ENCODE measurements at regions not wholly inside any gene's neighbourhood (a gene's known extent, or its start where the extent isn't known, plus 50 kb on each side); places are given as distances from the start of the nearest gene placed in this dataset.

- TF ChIP-seq POLR2A (IDR thresholded peaks at IDR 0.05) (no peak), CTCF (IDR thresholded peaks at IDR 0.05) (no peak)
- H3K4me1 ChIP-seq, result no peaks in the 10 kb centered on the region
- H3K27me3 ChIP-seq, result no peaks in the 10 kb centered on the region
- no peaks in the 10 kb centered on the region for H3K9me3 ChIP-seq
- intact Hi-C loops (cut with DNase I), result no loop called here
- ATAC-seq (no peak), DNase-seq (no peak)
- WGBS, 4 donors, result 70 to 85% (median 79%) methylated on average over 2 of the region's 2 CpGs
- H3K36me3 ChIP-seq, result no peaks in the 10 kb centered on the region
- H3K4me3 ChIP-seq, result no peak overlapping the region
- no peak overlapping the region for H3K27ac ChIP-seq
Measured at GRCh38 chr7:84547331-84547730, 352.7 kb upstream of the SEMA3A start.

- Histone ChIP-seq H3K36me3 (no peaks in the 10 kb centered on the region), H3K9me3 (no peaks in the 10 kb centered on the region), H3K27ac (no peak overlapping the region), H3K4me3 (no peak overlapping the region), H3K27me3 (no peaks in the 10 kb centered on the region), H3K4me1 (no peaks in the 10 kb centered on the region)
- TF ChIP-seq POLR2A (IDR thresholded peaks at IDR 0.05), result no peak
- no peak for TF ChIP-seq CTCF (IDR thresholded peaks at IDR 0.05)
- intact Hi-C loops (cut with DNase I), result no loop called here
- DNase-seq, result no peak
- no peak for ATAC-seq
- WGBS, 4 donors, result 91 to 100% (median 95%) methylated on average over 12 of the region's 12 CpGs
Measured at GRCh38 chr7:84546403-84546802, 351.8 kb upstream of the SEMA3A start.

- Histone ChIP-seq H3K27ac (peak overlapping the region in 1 of 12 donors; percentile 35), H3K4me1 (no peaks in the 10 kb centered on the region), H3K9me3 (no peaks in the 10 kb centered on the region), H3K4me3 (no peak overlapping the region), H3K36me3 (no peaks in the 10 kb centered on the region), H3K27me3 (no peaks in the 10 kb centered on the region)
- TF ChIP-seq POLR2A (IDR thresholded peaks at IDR 0.05), result no peak
- TF ChIP-seq CTCF (IDR thresholded peaks at IDR 0.05), result no peak
- 77 to 86% (median 82%) methylated on average over 5 of the region's 5 CpGs for WGBS, 4 donors
- intact Hi-C loops (cut with DNase I), result no loop called here
- ATAC-seq, result no peak
- DNase-seq, result no peak
Measured at GRCh38 chr7:84538268-84538667, 343.7 kb upstream of the SEMA3A start.

- Histone ChIP-seq H3K4me1 (no peaks in the 10 kb centered on the region), H3K27ac (peak overlapping the region in 1 of 12 donors; percentile 1), H3K36me3 (no peaks in the 10 kb centered on the region), H3K27me3 (no peaks in the 10 kb centered on the region), H3K4me3 (no peak overlapping the region), H3K9me3 (no peaks in the 10 kb centered on the region)
- 85 to 92% (median 89%) methylated on average over 3 of the region's 3 CpGs for WGBS, 4 donors
- no peak for ATAC-seq
- DNase-seq, result no peak
- intact Hi-C loops (cut with DNase I), result no loop called here
- TF ChIP-seq POLR2A (IDR thresholded peaks at IDR 0.05), result no peak
- TF ChIP-seq CTCF (IDR thresholded peaks at IDR 0.05), result no peak
Measured at GRCh38 chr7:84536271-84536870, 341.8 kb upstream of the SEMA3A start.
